ENCODE measurements at regions not wholly inside any gene's neighbourhood (a gene's known extent, or its start where the extent isn't known, plus 50 kb on each side); places are given as distances from the start of the nearest gene placed in this dataset.
A peak's percentile ranks its signal among the peaks of the same experiment; 100 is the strongest.

- peak; percentile 50 to 76 for DNase-seq
- H3K4me1 ChIP-seq (ENCODE audit: control insufficient read depth, insufficient read depth, low read length), result peaks cover 21% of the 10 kb centered on the region
- H3K27me3 ChIP-seq (ENCODE audit: control insufficient read depth, insufficient read depth, low read length), result no peaks in the 10 kb centered on the region
- no peak overlapping the region for H3K4me3 ChIP-seq (ENCODE audit: low read length)
- no peaks in the 10 kb centered on the region for H3K36me3 ChIP-seq (ENCODE audit: control insufficient read depth, insufficient read depth, low read length)
- H3K9me3 ChIP-seq (ENCODE audit: control insufficient read depth, low read depth, low read length), result no peaks in the 10 kb centered on the region
- WGBS (ENCODE audit: insufficient coverage, low lambda C conversion rate), result no CpG with 5 or more reads among the region's 3 CpGs
- peak overlapping the region; percentile 43 for H3K27ac ChIP-seq (ENCODE audit: low read length)
Measured at GRCh38 chrX:13126775-13127174, 82.4 kb upstream of the FAM9C start.

GRCh38 chrX:13125188-13125587 lies 80.8 kb upstream of the FAM9C start:
- WGBS (ENCODE audit: insufficient coverage, low lambda C conversion rate), result no CpG with 5 or more reads among the region's 2 CpGs
- peaks cover 23% of the 10 kb centered on the region for H3K4me1 ChIP-seq (ENCODE audit: control insufficient read depth, insufficient read depth, low read length)
- H3K27ac ChIP-seq (ENCODE audit: low read length), result no peak overlapping the region
- H3K27me3 ChIP-seq (ENCODE audit: control insufficient read depth, insufficient read depth, low read length), result no peaks in the 10 kb centered on the region
- no peaks in the 10 kb centered on the region for H3K9me3 ChIP-seq (ENCODE audit: control insufficient read depth, low read depth, low read length)
- no peak overlapping the region for H3K4me3 ChIP-seq (ENCODE audit: low read length)
- no peak for DNase-seq
- no peaks in the 10 kb centered on the region for H3K36me3 ChIP-seq (ENCODE audit: control insufficient read depth, insufficient read depth, low read length)

- Histone ChIP-seq H3K36me3 (ENCODE audit: control insufficient read depth, insufficient read depth, low read length) (no peaks in the 10 kb centered on the region), H3K9me3 (ENCODE audit: control insufficient read depth, low read depth, low read length) (no peaks in the 10 kb centered on the region), H3K4me1 (ENCODE audit: control insufficient read depth, insufficient read depth, low read length) (peaks cover 32% of the 10 kb centered on the region), H3K4me3 (ENCODE audit: low read length) (no peak overlapping the region), H3K27me3 (ENCODE audit: control insufficient read depth, insufficient read depth, low read length) (no peaks in the 10 kb centered on the region), H3K27ac (ENCODE audit: low read length) (no peak overlapping the region)
- no CpG with 5 or more reads among the region's 7 CpGs for WGBS (ENCODE audit: insufficient coverage, low lambda C conversion rate)
- DNase-seq, result no peak
Measured at GRCh38 chrX:13123857-13124345, 79.5 kb upstream of the FAM9C start.

GRCh38 chrX:13123247-13123856 lies 78.9 kb upstream of the FAM9C start:
- H3K4me3 ChIP-seq (ENCODE audit: low read length), result no peak overlapping the region
- H3K4me1 ChIP-seq (ENCODE audit: control insufficient read depth, insufficient read depth, low read length), result peaks cover 32% of the 10 kb centered on the region
- whole genome bisulfite sequencing (ENCODE audit: insufficient coverage, low lambda C conversion rate), result no CpG with 5 or more reads among the region's 5 CpGs

GRCh38 chrX:13121020-13121555 lies 76.7 kb upstream of the FAM9C start:
- no peak for DNase-seq
- H3K27ac ChIP-seq (ENCODE audit: low read length), result no peak overlapping the region
- no CpG with 5 or more reads among the region's 1 CpG for WGBS (ENCODE audit: insufficient coverage, low lambda C conversion rate)

More at GRCh38 chrX:13123247-13123856, 78.9 kb upstream of the FAM9C start:
- H3K27me3 ChIP-seq (ENCODE audit: control insufficient read depth, insufficient read depth, low read length), result no peaks in the 10 kb centered on the region
- no peaks in the 10 kb centered on the region for H3K9me3 ChIP-seq (ENCODE audit: control insufficient read depth, low read depth, low read length)
- no peak overlapping the region for H3K27ac ChIP-seq (ENCODE audit: low read length)
- no peaks in the 10 kb centered on the region for H3K36me3 ChIP-seq (ENCODE audit: control insufficient read depth, insufficient read depth, low read length)
- DNase-seq, result no peak

GRCh38 chrX:13120017-13120416 lies 75.6 kb upstream of the FAM9C start:
- Histone ChIP-seq H3K27me3 (ENCODE audit: control insufficient read depth, insufficient read depth, low read length) (no peaks in the 10 kb centered on the region), H3K9me3 (ENCODE audit: control insufficient read depth, low read depth, low read length) (no peaks in the 10 kb centered on the region), H3K36me3 (ENCODE audit: control insufficient read depth, insufficient read depth, low read length) (no peaks in the 10 kb centered on the region), H3K4me3 (ENCODE audit: low read length) (no peak overlapping the region), H3K27ac (ENCODE audit: low read length) (peak overlapping the region; percentile 6), H3K4me1 (ENCODE audit: control insufficient read depth, insufficient read depth, low read length) (peaks cover 16% of the 10 kb centered on the region)
- no CpG with 5 or more reads among the region's 7 CpGs for WGBS (ENCODE audit: insufficient coverage, low lambda C conversion rate)
- DNase-seq, result peak; percentile 35 to 60

More at GRCh38 chrX:13121020-13121555, 76.7 kb upstream of the FAM9C start:
- Histone ChIP-seq H3K36me3 (ENCODE audit: control insufficient read depth, insufficient read depth, low read length) (no peaks in the 10 kb centered on the region), H3K9me3 (ENCODE audit: control insufficient read depth, low read depth, low read length) (no peaks in the 10 kb centered on the region), H3K4me3 (ENCODE audit: low read length) (no peak overlapping the region), H3K27me3 (ENCODE audit: control insufficient read depth, insufficient read depth, low read length) (no peaks in the 10 kb centered on the region), H3K4me1 (ENCODE audit: control insufficient read depth, insufficient read depth, low read length) (peaks cover 22% of the 10 kb centered on the region)

GRCh38 chrX:13119386-13119785 lies 75.0 kb upstream of the FAM9C start:
- H3K4me1 ChIP-seq (ENCODE audit: control insufficient read depth, insufficient read depth, low read length), result peaks cover 16% of the 10 kb centered on the region
- H3K27me3 ChIP-seq (ENCODE audit: control insufficient read depth, insufficient read depth, low read length), result no peaks in the 10 kb centered on the region
- H3K9me3 ChIP-seq (ENCODE audit: control insufficient read depth, low read depth, low read length), result no peaks in the 10 kb centered on the region
- peak overlapping the region; percentile 6 for H3K27ac ChIP-seq (ENCODE audit: low read length)
- no peak for DNase-seq
- no CpG with 5 or more reads among the region's 3 CpGs for WGBS (ENCODE audit: insufficient coverage, low lambda C conversion rate)
- H3K4me3 ChIP-seq (ENCODE audit: low read length), result no peak overlapping the region
- no peaks in the 10 kb centered on the region for H3K36me3 ChIP-seq (ENCODE audit: control insufficient read depth, insufficient read depth, low read length)

- no peak overlapping the region for H3K4me3 ChIP-seq (ENCODE audit: low read length)
- no peaks in the 10 kb centered on the region for H3K9me3 ChIP-seq (ENCODE audit: control insufficient read depth, low read depth, low read length)
- H3K36me3 ChIP-seq (ENCODE audit: control insufficient read depth, insufficient read depth, low read length), result no peaks in the 10 kb centered on the region
- H3K4me1 ChIP-seq (ENCODE audit: control insufficient read depth, insufficient read depth, low read length), result peaks cover 18% of the 10 kb centered on the region
- peak in 1 of 2 donors; percentile 62 for DNase-seq
- no CpG with 5 or more reads among the region's 3 CpGs for WGBS (ENCODE audit: insufficient coverage, low lambda C conversion rate)
- H3K27ac ChIP-seq (ENCODE audit: low read length), result peak overlapping the region; percentile 60
- no peaks in the 10 kb centered on the region for H3K27me3 ChIP-seq (ENCODE audit: control insufficient read depth, insufficient read depth, low read length)
Measured at GRCh38 chrX:13115146-13115855, 70.9 kb upstream of the FAM9C start.

- H3K27me3 ChIP-seq (ENCODE audit: control insufficient read depth, insufficient read depth, low read length), result no peaks in the 10 kb centered on the region
- peaks cover 21% of the 10 kb centered on the region for H3K4me1 ChIP-seq (ENCODE audit: control insufficient read depth, insufficient read depth, low read length)
- no peaks in the 10 kb centered on the region for H3K36me3 ChIP-seq (ENCODE audit: control insufficient read depth, insufficient read depth, low read length)
- no peak overlapping the region for H3K4me3 ChIP-seq (ENCODE audit: low read length)
- DNase-seq, result no peak
- no CpG with 5 or more reads among the region's 1 CpG for WGBS (ENCODE audit: insufficient coverage, low lambda C conversion rate)
- H3K9me3 ChIP-seq (ENCODE audit: control insufficient read depth, low read depth, low read length), result no peaks in the 10 kb centered on the region
- H3K27ac ChIP-seq (ENCODE audit: low read length), result no peak overlapping the region
Measured at GRCh38 chrX:13112499-13112898, 68.1 kb upstream of the FAM9C start.

GRCh38 chrX:13110433-13111324 lies 66.3 kb upstream of the FAM9C start:
- H3K4me1 ChIP-seq (ENCODE audit: control insufficient read depth, insufficient read depth, low read length), result peaks cover 21% of the 10 kb centered on the region
- no peaks in the 10 kb centered on the region for H3K27me3 ChIP-seq (ENCODE audit: control insufficient read depth, insufficient read depth, low read length)
- DNase-seq, result peak; percentile 73 to 83
- peak overlapping the region; percentile 61 for H3K27ac ChIP-seq (ENCODE audit: low read length)
- WGBS (ENCODE audit: insufficient coverage, low lambda C conversion rate), result no CpG with 5 or more reads among the region's 10 CpGs
- no peak overlapping the region for H3K4me3 ChIP-seq (ENCODE audit: low read length)
- H3K9me3 ChIP-seq (ENCODE audit: control insufficient read depth, low read depth, low read length), result no peaks in the 10 kb centered on the region
- no peaks in the 10 kb centered on the region for H3K36me3 ChIP-seq (ENCODE audit: control insufficient read depth, insufficient read depth, low read length)
